ENCODE measurements at regions not wholly inside any gene's neighbourhood (a gene's known extent, or its start where the extent isn't known, plus 50 kb on each side); places are given as distances from the start of the nearest gene placed in this dataset.

DNA sequence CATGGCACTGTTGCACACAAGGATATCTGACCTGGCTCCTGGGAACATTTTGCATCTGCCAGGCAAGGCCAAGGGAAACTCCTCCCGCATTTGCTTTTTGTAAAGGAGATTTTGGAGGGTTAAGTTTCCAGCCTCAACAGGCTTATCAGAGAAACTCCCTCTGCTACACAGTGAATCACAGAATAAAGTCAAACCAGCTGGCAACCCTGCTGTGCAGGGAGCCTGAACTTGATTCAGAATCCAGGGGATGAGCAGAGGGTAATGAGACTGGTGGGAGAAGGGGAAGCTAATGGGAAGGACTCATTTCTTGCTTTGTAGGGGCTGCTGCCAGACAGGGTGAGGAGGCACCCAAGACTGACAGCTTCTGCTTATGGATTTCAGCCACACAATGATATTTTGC is 185.3 kb upstream of the ISX start:
- TF ChIP-seq EZH2 (IDR thresholded peaks at IDR 0.05) (no peak), CTCF (IDR thresholded peaks at IDR 0.05 in 2 of 3, conservative IDR thresholded peaks at IDR 0.05 in 1 of 3; ENCODE audit: borderline replicate concordance in 1 of 3, insufficient read depth in 1 of 3, low read depth in 2 of 3, low read length in 2 of 3) (no peak), TCF7L2 (IDR thresholded peaks at IDR 0.05; ENCODE audit: borderline replicate concordance, extremely low read depth, insufficient read depth, insufficient read length) (no peak)
- TF ChIP-seq, protein P1, sequence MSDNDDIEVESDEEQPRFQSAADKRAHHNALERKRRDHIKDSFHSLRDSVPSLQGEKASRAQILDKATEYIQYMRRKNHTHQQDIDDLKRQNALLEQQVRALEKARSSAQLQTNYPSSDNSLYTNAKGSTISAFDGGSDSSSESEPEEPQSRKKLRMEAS (IDR thresholded peaks at IDR 0.05), result no peak
